ENCODE measurements at regions not wholly inside any gene's neighbourhood (a gene's known extent, or its start where the extent isn't known, plus 50 kb on each side); places are given as distances from the start of the nearest gene placed in this dataset.

GRCh38 chr11:45435706-45436105, 149.6 kb upstream of the SYT13 start:
- DNase-seq = no peak
- H3K36me3 ChIP-seq = no peaks in the 10 kb centered on the region
- TF ChIP-seq POLR2A (IDR thresholded peaks at IDR 0.05) = no peak
- no peak for TF ChIP-seq CTCF (IDR thresholded peaks at IDR 0.05)
- no peaks in the 10 kb centered on the region for H3K4me1 ChIP-seq
- intact Hi-C loops (cut with DNase I; ENCODE audit: low total_unique reads) = no loop called here
- no peak overlapping the region for H3K27ac ChIP-seq
- no peak overlapping the region for H3K4me3 ChIP-seq
- H3K27me3 ChIP-seq = no peaks in the 10 kb centered on the region
- no peaks in the 10 kb centered on the region for H3K9me3 ChIP-seq

- H3K9me3 ChIP-seq = no peaks in the 10 kb centered on the region
- no peak for DNase-seq
- no peak overlapping the region for H3K27ac ChIP-seq
- no peak overlapping the region for H3K4me3 ChIP-seq
- no peaks in the 10 kb centered on the region for H3K4me1 ChIP-seq
- no peak for TF ChIP-seq POLR2A (IDR thresholded peaks at IDR 0.05)
- no peak for TF ChIP-seq CTCF (IDR thresholded peaks at IDR 0.05)
- no peaks in the 10 kb centered on the region for H3K27me3 ChIP-seq
- intact Hi-C loops (cut with DNase I; ENCODE audit: low total_unique reads) = no loop called here
- no peaks in the 10 kb centered on the region for H3K36me3 ChIP-seq
Observed at GRCh38 chr11:45432910-45433309, 146.8 kb upstream of the SYT13 start.

GRCh38 chr11:45432100-45432499, 146.0 kb upstream of the SYT13 start:
- H3K4me3 ChIP-seq = no peak overlapping the region
- H3K27me3 ChIP-seq = no peaks in the 10 kb centered on the region
- intact Hi-C loops (cut with DNase I; ENCODE audit: low total_unique reads) = no loop called here
- no peak overlapping the region for H3K27ac ChIP-seq
- H3K9me3 ChIP-seq = no peaks in the 10 kb centered on the region
- H3K4me1 ChIP-seq = no peaks in the 10 kb centered on the region
- no peak for DNase-seq
- TF ChIP-seq CTCF (IDR thresholded peaks at IDR 0.05) = no peak
- no peak for TF ChIP-seq POLR2A (IDR thresholded peaks at IDR 0.05)
- no peaks in the 10 kb centered on the region for H3K36me3 ChIP-seq

GRCh38 chr11:45431046-45432018, 145.2 kb upstream of the SYT13 start:
- TF ChIP-seq CTCF (IDR thresholded peaks at IDR 0.05) = no peak
- no peak for TF ChIP-seq POLR2A (IDR thresholded peaks at IDR 0.05)
- DNase-seq = no peak
- Histone ChIP-seq H3K27ac (no peak overlapping the region), H3K27me3 (no peaks in the 10 kb centered on the region), H3K9me3 (no peaks in the 10 kb centered on the region), H3K36me3 (no peaks in the 10 kb centered on the region), H3K4me3 (no peak overlapping the region), H3K4me1 (no peaks in the 10 kb centered on the region)
- intact Hi-C loops (cut with DNase I; ENCODE audit: low total_unique reads) = no loop called here

GRCh38 chr11:45430361-45430760, 144.2 kb upstream of the SYT13 start:
- Histone ChIP-seq H3K4me1 (no peaks in the 10 kb centered on the region), H3K27ac (no peak overlapping the region), H3K27me3 (no peaks in the 10 kb centered on the region), H3K4me3 (no peak overlapping the region), H3K36me3 (no peaks in the 10 kb centered on the region), H3K9me3 (no peaks in the 10 kb centered on the region)
- TF ChIP-seq POLR2A (IDR thresholded peaks at IDR 0.05) (no peak), CTCF (IDR thresholded peaks at IDR 0.05) (no peak)
- DNase-seq = no peak
- intact Hi-C loops (cut with DNase I; ENCODE audit: low total_unique reads) = no loop called here

All from uterus (tissue), 3 donors.